Smooth muscle cell of the brain vasculature (primary cell): ENCODE measurements at regions not wholly inside any gene's neighbourhood (a gene's known extent, or its start where the extent isn't known, plus 50 kb on each side); places are given as distances from the start of the nearest gene placed in this dataset.
"Not testable (repeated sequence)": the region's sequence is repeated elsewhere in the genome, so short reads cannot be mapped to it uniquely, and the experiment has no call there.

Experiments
- DNase-seq: peaks from one replicate; pipeline ENCODE4 v3.0.0-alpha.2; 2012; ENCODE audit warnings: low read depth, low spot score

- DNase-seq = no peak
These were observed 504.1 kb downstream of the RPL10L start for GRCh38 chr14:46147452-46147851.

GRCh38 chr14:46147024-46147423, 504.6 kb downstream of the RPL10L start:
- no peak for DNase-seq

- DNase-seq = no peak
These were observed 511.1 kb downstream of the RPL10L start for GRCh38 chr14:46140445-46140844.

GRCh38 chr14:46139649-46140048, 511.9 kb downstream of the RPL10L start:
- no peak for DNase-seq

- no peak for DNase-seq
These were observed 513.8 kb downstream of the RPL10L start for GRCh38 chr14:46137786-46138185.

GRCh38 chr14:46136456-46136855, 515.1 kb downstream of the RPL10L start:
- no peak for DNase-seq

GRCh38 chr14:46108228-46108627, 543.4 kb downstream of the RPL10L start:
- no peak for DNase-seq

GRCh38 chr14:46100901-46101300, 550.7 kb downstream of the RPL10L start:
- DNase-seq = not testable (repeated sequence)

GRCh38 chr14:46091819-46092218, 559.8 kb downstream of the RPL10L start:
- DNase-seq = no peak

- no peak for DNase-seq
These were observed 564.0 kb downstream of the RPL10L start for GRCh38 chr14:46087604-46088003.

- DNase-seq = no peak
These were observed 577.5 kb downstream of the RPL10L start for GRCh38 chr14:46074061-46074460.

- DNase-seq = no peak
These were observed 587.7 kb downstream of the RPL10L start for GRCh38 chr14:46063872-46064271.

GRCh38 chr14:46058964-46059563, 592.5 kb downstream of the RPL10L start:
- no peak for DNase-seq

- no peak for DNase-seq
These were observed 593.8 kb downstream of the RPL10L start for GRCh38 chr14:46057799-46058198.

GRCh38 chr14:46054526-46054925, 597.1 kb downstream of the RPL10L start:
- DNase-seq = no peak

- no peak for DNase-seq
These were observed 598.4 kb downstream of the RPL10L start for GRCh38 chr14:46053221-46053620.

GRCh38 chr14:46051796-46052195, 599.8 kb downstream of the RPL10L start:
- DNase-seq = no peak

- no peak for DNase-seq
These were observed 603.5 kb downstream of the RPL10L start for GRCh38 chr14:46048127-46048526.

- DNase-seq = no peak
These were observed 615.5 kb downstream of the RPL10L start for GRCh38 chr14:46036099-46036498.

- DNase-seq = no peak
These were observed 617.3 kb downstream of the RPL10L start for GRCh38 chr14:46034305-46034704.

- no peak for DNase-seq
These were observed 632.6 kb downstream of the RPL10L start for GRCh38 chr14:46018846-46019420.

- no peak for DNase-seq
These were observed 643.2 kb downstream of the RPL10L start for GRCh38 chr14:46008348-46008747.

GRCh38 chr14:45998554-45998953, 653.0 kb downstream of the RPL10L start:
- DNase-seq = no peak

- DNase-seq = no peak
These were observed 661.3 kb downstream of the RPL10L start for GRCh38 chr14:45990252-45990651.
